GM23338 (cell line): ENCODE measurements at regions not wholly inside any gene's neighbourhood (a gene's known extent, or its start where the extent isn't known, plus 50 kb on each side); places are given as distances from the start of the nearest gene placed in this dataset.

ENCODE experiments used
- ATAC-seq: fragments of 200-7000 bp; cut with Tn5 transposase; 3 replicates; pipeline ENCODE4 v1.9.1; 2020
- DNase-seq: peaks from one replicate; pipeline ENCODE4 v3.0.0-alpha.2; 2015; ENCODE audit warnings: low spot score
- H2AFZ ChIP-seq: fragments of 200-600 bp; sonication (generic); 2 replicates; pipeline ENCODE4 v1.8.0; 2016; ENCODE audit warnings: antibody characterized with exemption, mild to moderate bottlenecking, moderate library complexity
- H3F3A ChIP-seq: fragments of 200-600 bp; sonication (generic); replicated peaks from 2 replicates; pipeline ENCODE4 v1.8.0; 2017; ENCODE audit warnings: antibody characterized with exemption, mixed run types, low read depth
- H3K27ac ChIP-seq: fragments of 200-600 bp; sonication (generic); 2 replicates; pipeline ENCODE4 v1.6.1; 2016; ENCODE audit warnings: low read depth
- H3K27me3 ChIP-seq: fragments of 200-600 bp; sonication (generic); 2 replicates; pipeline ENCODE4 v1.8.0; 2016; ENCODE audit warnings: mild to moderate bottlenecking, mixed run types, moderate library complexity; ENCODE audit not compliant: insufficient read depth
- H3K36me3 ChIP-seq: fragments of 200-600 bp; sonication (generic); 2 replicates; pipeline ENCODE4 v1.8.0; 2016; ENCODE audit warnings: mild to moderate bottlenecking; ENCODE audit not compliant: insufficient read depth
- H3K4me1 ChIP-seq: fragments of 200-600 bp; sonication (generic); 2 replicates; pipeline ENCODE4 v1.8.0; 2016; ENCODE audit warnings: mild to moderate bottlenecking, moderate library complexity; ENCODE audit not compliant: insufficient read depth
- H3K4me2 ChIP-seq: fragments of 200-600 bp; sonication (generic); 2 replicates; pipeline ENCODE4 v1.7.1; 2017; ENCODE audit warnings: mixed run types
- H3K4me3 ChIP-seq: fragments of 200-600 bp; sonication (generic); 2 replicates; pipeline ENCODE4 v1.6.1; 2016; ENCODE audit warnings: mixed run types
- H3K79me2 ChIP-seq: fragments of 200-600 bp; sonication (generic); replicated peaks from 2 replicates; pipeline ENCODE4 v1.8.0; 2017; ENCODE audit warnings: mild to moderate bottlenecking; ENCODE audit not compliant: insufficient read depth
- H3K9me2 ChIP-seq: fragments of 200-600 bp; sonication (generic); 2 replicates; pipeline ENCODE4 v1.8.0; 2017; ENCODE audit not compliant: insufficient read depth
- H4K20me1 ChIP-seq: fragments of 200-600 bp; sonication (generic); replicated peaks from 2 replicates; pipeline ENCODE4 v1.8.0; 2017; ENCODE audit warnings: mild to moderate bottlenecking; ENCODE audit not compliant: insufficient read depth
- H3K27ac Mint-ChIP-seq: 2 replicates; pipeline ENCODE4 v1.8.0; 2020; ENCODE audit warnings: inconsistent platforms, mild to moderate bottlenecking, moderate library complexity, mixed read lengths
- H3K27me3 Mint-ChIP-seq: 3 replicates; pipeline ENCODE4 v1.8.0; 2022; ENCODE audit warnings: low read depth, mild to moderate bottlenecking, moderate library complexity, mixed read lengths, inconsistent platforms; ENCODE audit not compliant: insufficient read depth, poor library complexity
- H3K36me3 Mint-ChIP-seq: 3 replicates; pipeline ENCODE4 v1.8.0; 2021; ENCODE audit warnings: low read depth, mild to moderate bottlenecking, inconsistent platforms, moderate library complexity, mixed read lengths
- H3K4me1 Mint-ChIP-seq: 3 replicates; pipeline ENCODE4 v1.8.0; 2020; ENCODE audit warnings: mild to moderate bottlenecking, inconsistent platforms, mixed read lengths
- H3K4me3 Mint-ChIP-seq: 3 replicates; pipeline ENCODE4 v1.8.0; 2021; ENCODE audit warnings: moderate library complexity, mild to moderate bottlenecking, inconsistent platforms, mixed read lengths
- H3K9me3 Mint-ChIP-seq: 3 replicates; pipeline ENCODE4 v1.8.0; 2020; ENCODE audit warnings: moderate library complexity, mild to moderate bottlenecking, inconsistent platforms, mixed read lengths
- CTCF ChIP-seq, 2 experiments: fragments of 200-600 bp in 1 of 2; sonication (generic) in 1 of 2; conservative IDR thresholded peaks; 2 replicates each; pipeline versions ENCODE4 v1.5.1 to v1.6.1; 2016 to 2017; ENCODE audit warnings: antibody characterized with exemption in 2 of 2, low read depth in 2 of 2, mild to moderate bottlenecking in 2 of 2, moderate library complexity in 1 of 2
- ETS1 ChIP-seq: IDR thresholded peaks from 2 replicates; pipeline ENCODE4 v1.6.1; 2016; ENCODE audit warnings: antibody characterized with exemption
- JUNB ChIP-seq: IDR thresholded peaks from one replicate; pipeline ENCODE4 v1.6.1; 2016; ENCODE audit warnings: antibody characterized with exemption; ENCODE audit not compliant: unreplicated experiment
- NANOG ChIP-seq: IDR thresholded peaks from 2 replicates; pipeline ENCODE4 v1.6.1; 2016; ENCODE audit warnings: antibody characterized with exemption, borderline replicate concordance
- POLR2AphosphoS5 ChIP-seq: IDR thresholded peaks from 2 replicates; pipeline ENCODE4 v1.6.1; 2016; ENCODE audit warnings: antibody characterized with exemption, low read depth
- REST ChIP-seq: IDR thresholded peaks from one replicate; pipeline ENCODE4 v1.6.1; 2018; ENCODE audit warnings: antibody characterized with exemption; ENCODE audit not compliant: unreplicated experiment
- STAT1 ChIP-seq: IDR thresholded peaks from one replicate; pipeline ENCODE4 v1.6.1; 2016; ENCODE audit warnings: antibody characterized with exemption; ENCODE audit not compliant: unreplicated experiment
- ZNF114 ChIP-seq: fragments of 250-450 bp; sonication (Bioruptor Pico); IDR thresholded peaks from 2 replicates; pipeline ENCODE4 v1.5.0; 2020; ENCODE audit warnings: mild to moderate bottlenecking, moderate library complexity
- ZNF331 ChIP-seq: fragments of 250-450 bp; sonication (Bioruptor Pico); IDR thresholded peaks from 2 replicates; pipeline ENCODE4 v1.5.0; 2020; ENCODE audit warnings: low read depth, mild to moderate bottlenecking, moderate library complexity
- ZNF462 ChIP-seq: fragments of 250-450 bp; sonication (Bioruptor Pico); IDR thresholded peaks from 2 replicates; pipeline ENCODE4 v1.5.0; 2020; ENCODE audit warnings: mild to moderate bottlenecking, moderate library complexity

GRCh38 chr9:86633945-86634344 is 279.7 kb upstream of the TUT7 start:
- no peak overlapping the region for H3K27ac Mint-ChIP-seq
- H3K27me3 Mint-ChIP-seq: peaks cover 3% of the 10 kb centered on the region
- Histone ChIP-seq H2AFZ (no peak overlapping the region), H3F3A (no peaks in the 10 kb centered on the region), H4K20me1 (no peaks in the 10 kb centered on the region), H3K36me3 (no peaks in the 10 kb centered on the region), H3K79me2 (no peaks in the 10 kb centered on the region), H3K4me3 (no peak overlapping the region), H3K27ac (no peak overlapping the region), H3K4me2 (no peak overlapping the region), H3K9me2 (no peaks in the 10 kb centered on the region), H3K27me3 (no peaks in the 10 kb centered on the region), H3K4me1 (no peaks in the 10 kb centered on the region)
- TF ChIP-seq ZNF331 (CRISPR knock-in tag) (no peak), REST (no peak), ZNF114 (no peak), NANOG (no peak), ZNF462 (CRISPR knock-in tag) (no peak), POLR2AphosphoS5 (no peak), CTCF (conservative IDR thresholded peaks at IDR 0.05; ENCODE audit: low read depth in 2 of 2) (no peak), STAT1 (no peak), JUNB (no peak), ETS1 (no peak)
- peaks cover 11% of the 10 kb centered on the region for H3K4me1 Mint-ChIP-seq
- DNase-seq (no peak), ATAC-seq (no peak)
- H3K4me3 Mint-ChIP-seq: no peak overlapping the region
- H3K36me3 Mint-ChIP-seq: no peaks in the 10 kb centered on the region
- no peaks in the 10 kb centered on the region; the same call in 2 of the 3 replicates for H3K9me3 Mint-ChIP-seq
